HG03280 (cell line): ENCODE measurements at regions not wholly inside any gene's neighbourhood (a gene's known extent, or its start where the extent isn't known, plus 50 kb on each side); places are given as distances from the start of the nearest gene placed in this dataset.

Source experiments
- ATAC-seq: cut with Tn5 transposase; IDR thresholded peaks from one replicate; pipeline ENCODE4 v1.9.1; 2021; ENCODE audit warnings: mild to moderate bottlenecking, moderate library complexity; ENCODE audit not compliant: unreplicated experiment

GRCh38 chr1:10960411-10961299, 51.8 kb upstream of the TARDBP start:
- ATAC-seq: peak; percentile 46

- no peak for ATAC-seq
Measured at GRCh38 chr1:10961300-10961833, 51.1 kb upstream of the TARDBP start.

GRCh38 chr1:10962483-10962882, 50.0 kb upstream of the TARDBP start:
- ATAC-seq: no peak
